ENCODE measurements at regions not wholly inside any gene's neighbourhood (a gene's known extent, or its start where the extent isn't known, plus 50 kb on each side); places are given as distances from the start of the nearest gene placed in this dataset.
"Not testable (repeated sequence)": the region's sequence is repeated elsewhere in the genome, so short reads cannot be mapped to it uniquely, and the experiment has no call there.

- no peak for DNase-seq (ENCODE audit: low spot score)
Measured at GRCh38 chr4:138389976-138390685, 148.0 kb upstream of the SLC7A11 start.

GRCh38 chr4:138374947-138375346 is 132.8 kb upstream of the SLC7A11 start:
- DNase-seq (ENCODE audit: low spot score), result no peak

- DNase-seq (ENCODE audit: low spot score), result no peak
Measured at GRCh38 chr4:138367942-138368341, 125.8 kb upstream of the SLC7A11 start.

GRCh38 chr4:138352446-138352845 is 110.3 kb upstream of the SLC7A11 start:
- not testable (repeated sequence) for DNase-seq (ENCODE audit: low spot score)

GRCh38 chr4:138348055-138348454 is 105.9 kb upstream of the SLC7A11 start:
- DNase-seq (ENCODE audit: low spot score), result no peak

- DNase-seq (ENCODE audit: low spot score), result no peak
Measured at GRCh38 chr4:138347561-138347960, 105.4 kb upstream of the SLC7A11 start.

GRCh38 chr4:138344851-138345250 is 102.7 kb upstream of the SLC7A11 start:
- DNase-seq (ENCODE audit: low spot score), result no peak

GRCh38 chr4:138344054-138344453 is 101.9 kb upstream of the SLC7A11 start:
- DNase-seq (ENCODE audit: low spot score), result no peak

GRCh38 chr4:138341739-138342415 is 99.7 kb upstream of the SLC7A11 start:
- no peak for DNase-seq (ENCODE audit: low spot score)

GRCh38 chr4:138338840-138339239 is 96.7 kb upstream of the SLC7A11 start:
- no peak for DNase-seq (ENCODE audit: low spot score)

GRCh38 chr4:138338222-138338621 is 96.1 kb upstream of the SLC7A11 start:
- DNase-seq (ENCODE audit: low spot score), result not testable (repeated sequence)

- DNase-seq (ENCODE audit: low spot score), result no peak
Measured at GRCh38 chr4:138334346-138335016, 92.3 kb upstream of the SLC7A11 start.

GRCh38 chr4:138332415-138332814 is 90.3 kb upstream of the SLC7A11 start:
- not testable (repeated sequence) for DNase-seq (ENCODE audit: low spot score)

GRCh38 chr4:138330531-138330930 is 88.4 kb upstream of the SLC7A11 start:
- DNase-seq (ENCODE audit: low spot score), result no peak

- no peak for DNase-seq (ENCODE audit: low spot score)
Measured at GRCh38 chr4:138329506-138330070, 87.4 kb upstream of the SLC7A11 start.

- DNase-seq (ENCODE audit: low spot score), result no peak
Measured at GRCh38 chr4:138327338-138327737, 85.2 kb upstream of the SLC7A11 start.

- no peak for DNase-seq (ENCODE audit: low spot score)
Measured at GRCh38 chr4:138320831-138321230, 78.7 kb upstream of the SLC7A11 start.

- DNase-seq (ENCODE audit: low spot score), result no peak
Measured at GRCh38 chr4:138320030-138320429, 77.9 kb upstream of the SLC7A11 start.

- no peak for DNase-seq (ENCODE audit: low spot score)
Measured at GRCh38 chr4:138317175-138317748, 75.1 kb upstream of the SLC7A11 start.

GRCh38 chr4:138312536-138312911 is 70.4 kb upstream of the SLC7A11 start:
- DNase-seq (ENCODE audit: low spot score), result no peak

- DNase-seq (ENCODE audit: low spot score), result no peak
Measured at GRCh38 chr4:138311771-138312535, 69.8 kb upstream of the SLC7A11 start.

- DNase-seq (ENCODE audit: low spot score), result no peak
Measured at GRCh38 chr4:138310991-138311390, 68.8 kb upstream of the SLC7A11 start.

All from CD4-positive, alpha-beta T cell treated with Interleukin-6 at 100 ng/mL for 8 hours (primary cell).